Activated T-cell treated with anti-CD3 and anti-CD28 coated beads, Interleukin-2, amount 50 U/mL, for 1 hour (primary cell): ENCODE measurements at regions not wholly inside any gene's neighbourhood (a gene's known extent, or its start where the extent isn't known, plus 50 kb on each side); places are given as distances from the start of the nearest gene placed in this dataset.

Source experiments
- DNase-seq: peaks from one replicate; pipeline ENCODE4 v3.0.0-alpha.2; 2020

- no peak for DNase-seq
Measured at GRCh38 chr6:132868057-132868456, 53.7 kb downstream of the RPS12 start.

- DNase-seq: no peak
Measured at GRCh38 chr6:132872923-132873322, 58.6 kb downstream of the RPS12 start.

- no peak for DNase-seq
Measured at GRCh38 chr6:132877003-132877402, 62.6 kb downstream of the RPS12 start.

- DNase-seq: no peak
Measured at GRCh38 chr6:132887204-132887603, 72.8 kb downstream of the RPS12 start.

GRCh38 chr6:132888701-132889100 is 74.3 kb downstream of the RPS12 start:
- DNase-seq: no peak

GRCh38 chr6:132892929-132893771 is 78.8 kb downstream of the RPS12 start:
- DNase-seq: no peak

GRCh38 chr6:132893772-132894490 is 79.6 kb downstream of the RPS12 start:
- DNase-seq: no peak

GRCh38 chr6:132898376-132898775 is 84.0 kb downstream of the RPS12 start:
- no peak for DNase-seq

- no peak for DNase-seq
Measured at GRCh38 chr6:132900849-132901248, 86.5 kb downstream of the RPS12 start.

- DNase-seq: no peak
Measured at GRCh38 chr6:132902901-132903300, 88.5 kb downstream of the RPS12 start.

- no peak for DNase-seq
Measured at GRCh38 chr6:132907231-132907630, 92.9 kb downstream of the RPS12 start.

- no peak for DNase-seq
Measured at GRCh38 chr6:132907914-132908313, 93.5 kb downstream of the RPS12 start.

- DNase-seq: no peak
Measured at GRCh38 chr6:132909742-132910141, 95.4 kb downstream of the RPS12 start.

GRCh38 chr6:132910759-132911158 is 96.4 kb downstream of the RPS12 start:
- no peak for DNase-seq

GRCh38 chr6:132919045-132919860 is 104.9 kb downstream of the RPS12 start:
- DNase-seq: no peak

- DNase-seq: no peak
Measured at GRCh38 chr6:132927713-132928112, 113.3 kb downstream of the RPS12 start.

GRCh38 chr6:132929141-132929540 is 114.8 kb downstream of the RPS12 start:
- no peak for DNase-seq

GRCh38 chr6:132931313-132931712 is 116.9 kb downstream of the RPS12 start:
- DNase-seq: no peak

GRCh38 chr6:132931936-132932514 is 117.7 kb downstream of the RPS12 start:
- DNase-seq: no peak

- DNase-seq: no peak
Measured at GRCh38 chr6:132932588-132932987, 118.2 kb downstream of the RPS12 start.

- DNase-seq: no peak
Measured at GRCh38 chr6:132933090-132933489, 118.7 kb downstream of the RPS12 start.

GRCh38 chr6:132934496-132934895 is 120.1 kb downstream of the RPS12 start:
- DNase-seq: no peak

GRCh38 chr6:132936646-132937045 is 122.3 kb downstream of the RPS12 start:
- DNase-seq: no peak
